Hepatocyte (in vitro differentiated cells): ENCODE measurements at regions not wholly inside any gene's neighbourhood (a gene's known extent, or its start where the extent isn't known, plus 50 kb on each side); places are given as distances from the start of the nearest gene placed in this dataset.
"Not testable (repeated sequence)": the region's sequence is repeated elsewhere in the genome, so short reads cannot be mapped to it uniquely, and the experiment has no call there.

ENCODE experiments used
- DNase-seq: peaks from one replicate; pipeline ENCODE4 v3.0.0-alpha.2; 2016; ENCODE audit warnings: low spot score
- H2AFZ ChIP-seq: fragments of 200-600 bp; sonication (generic); 2 replicates; pipeline ENCODE4 v1.6.0; 2016; ENCODE audit warnings: antibody characterized with exemption, mild to moderate bottlenecking
- H3K27ac ChIP-seq: fragments of 200-600 bp; sonication (generic); 2 replicates; pipeline ENCODE4 v1.5.1; 2016; ENCODE audit warnings: mild to moderate bottlenecking
- H3K27me3 ChIP-seq: fragments of 200-600 bp; sonication (generic); 2 replicates; pipeline ENCODE4 v1.6.1; 2016
- H3K36me3 ChIP-seq: fragments of 200-600 bp; sonication (generic); replicated peaks from 2 replicates; pipeline ENCODE4 v1.5.1; 2016; ENCODE audit warnings: low read depth; ENCODE audit not compliant: insufficient read depth
- H3K4me1 ChIP-seq: fragments of 200-600 bp; sonication (generic); 2 replicates; pipeline ENCODE4 v1.5.1; 2016; ENCODE audit warnings: mild to moderate bottlenecking, moderate library complexity; ENCODE audit not compliant: insufficient read depth
- H3K4me2 ChIP-seq: fragments of 200-600 bp; sonication (generic); 2 replicates; pipeline ENCODE4 v1.6.0; 2016
- H3K4me3 ChIP-seq: fragments of 200-600 bp; sonication (generic); 2 replicates; pipeline ENCODE4 v1.5.1; 2016; ENCODE audit warnings: mild to moderate bottlenecking
- H3K79me2 ChIP-seq: fragments of 200-600 bp; sonication (generic); 2 replicates; pipeline ENCODE4 v1.6.0; 2017; ENCODE audit warnings: mild to moderate bottlenecking
- H3K9me2 ChIP-seq: fragments of 200-600 bp; sonication (generic); replicated peaks from 2 replicates; pipeline ENCODE4 v1.6.0; 2017; ENCODE audit warnings: mild to moderate bottlenecking; ENCODE audit not compliant: insufficient read depth
- H3K9me3 ChIP-seq: fragments of 200-600 bp; sonication (generic); 2 replicates; pipeline ENCODE4 v1.5.1; 2016; ENCODE audit warnings: low read depth, mild to moderate bottlenecking
- H4K20me1 ChIP-seq: fragments of 200-600 bp; sonication (generic); 2 replicates; pipeline ENCODE4 v1.6.0; 2016; ENCODE audit warnings: mild to moderate bottlenecking; ENCODE audit not compliant: insufficient read depth, poor library complexity, severe bottlenecking
- CTCF ChIP-seq: fragments of 200-600 bp; sonication (generic); IDR thresholded peaks from 2 replicates; pipeline ENCODE4 v1.5.1; 2016; ENCODE audit warnings: antibody characterized with exemption, mild to moderate bottlenecking; ENCODE audit not compliant: poor library complexity
- EZH2 ChIP-seq: fragments of 200-600 bp; sonication (generic); IDR thresholded peaks from 2 replicates; pipeline ENCODE4 v1.6.1; 2016; ENCODE audit warnings: antibody characterized with exemption, mild to moderate bottlenecking, borderline replicate concordance
- EZH2phosphoT487 ChIP-seq: fragments of 200-600 bp; sonication (generic); IDR thresholded peaks from one replicate; pipeline ENCODE4 v1.6.1; 2018; ENCODE audit warnings: antibody characterized with exemption, mild to moderate bottlenecking, low read depth, moderate library complexity; ENCODE audit not compliant: unreplicated experiment, severe bottlenecking
- WGBS: methylation state at CpG from one replicate; pipeline ENCODE4 v1.1.6; 2016; ENCODE audit warnings: low lambda C conversion rate; ENCODE audit errors: missing lambda C conversion rate; 5-methylcytosine and 5-hydroxymethylcytosine counted together

GRCh38 chr2:16066261-16067036, 126.1 kb downstream of the MYCN start:
- no peak overlapping the region for H3K27ac ChIP-seq
- no peaks in the 10 kb centered on the region for H3K9me2 ChIP-seq
- H2AFZ ChIP-seq = no peak overlapping the region
- H3K4me3 ChIP-seq = no peak overlapping the region
- no peaks in the 10 kb centered on the region for H4K20me1 ChIP-seq
- TF ChIP-seq EZH2phosphoT487 (no peak), EZH2 (no peak), CTCF (no peak)
- H3K27me3 ChIP-seq = no peaks in the 10 kb centered on the region
- 80% methylated on average over 4 of the region's 4 CpGs for WGBS
- no peaks in the 10 kb centered on the region for H3K36me3 ChIP-seq
- peaks cover 33% of the 10 kb centered on the region for H3K4me1 ChIP-seq
- H3K79me2 ChIP-seq = no peaks in the 10 kb centered on the region
- H3K9me3 ChIP-seq = no peaks in the 10 kb centered on the region
- H3K4me2 ChIP-seq = no peak overlapping the region
- DNase-seq = no peak

- H2AFZ ChIP-seq, H3K9me2 ChIP-seq, DNase-seq, H4K20me1 ChIP-seq, H3K27me3 ChIP-seq, H3K9me3 ChIP-seq, H3K36me3 ChIP-seq, H3K4me3 ChIP-seq, H3K4me2 ChIP-seq, H3K27ac ChIP-seq, H3K79me2 ChIP-seq: not testable (repeated sequence)
- WGBS = 78% methylated on average over 4 of the region's 4 CpGs
- H3K4me1 ChIP-seq = peaks cover 26% of the 10 kb centered on the region
Measured at GRCh38 chr2:16065272-16066069, 125.1 kb downstream of the MYCN start.

- no peaks in the 10 kb centered on the region for H3K9me3 ChIP-seq
- no peaks in the 10 kb centered on the region for H3K27me3 ChIP-seq
- DNase-seq = no peak
- TF ChIP-seq EZH2phosphoT487 = no peak
- no peak for TF ChIP-seq EZH2
- no peak overlapping the region for H3K27ac ChIP-seq
- no peaks in the 10 kb centered on the region for H3K79me2 ChIP-seq
- H3K4me2 ChIP-seq = no peak overlapping the region
- H3K36me3 ChIP-seq = no peaks in the 10 kb centered on the region
- no peaks in the 10 kb centered on the region for H4K20me1 ChIP-seq
- no peak overlapping the region for H3K4me3 ChIP-seq
- no peaks in the 10 kb centered on the region for H3K9me2 ChIP-seq
- H2AFZ ChIP-seq = no peak overlapping the region
- peaks cover 18% of the 10 kb centered on the region for H3K4me1 ChIP-seq
- WGBS = 90% methylated on average over 2 of the region's 2 CpGs
Measured at GRCh38 chr2:16064745-16065144, 124.4 kb downstream of the MYCN start.

GRCh38 chr2:16063955-16064633, 123.7 kb downstream of the MYCN start:
- DNase-seq = no peak
- no peaks in the 10 kb centered on the region for H3K27me3 ChIP-seq
- peaks cover 14% of the 10 kb centered on the region for H3K4me1 ChIP-seq
- no peaks in the 10 kb centered on the region for H3K36me3 ChIP-seq
- no peaks in the 10 kb centered on the region for H4K20me1 ChIP-seq
- no peak overlapping the region for H3K4me2 ChIP-seq
- H3K27ac ChIP-seq = no peak overlapping the region
- whole genome bisulfite sequencing = 94% methylated on average over 4 of the region's 4 CpGs
- H2AFZ ChIP-seq = no peak overlapping the region
- no peak for TF ChIP-seq EZH2
- no peak for TF ChIP-seq EZH2phosphoT487
- no peak for TF ChIP-seq CTCF
- no peaks in the 10 kb centered on the region for H3K9me2 ChIP-seq
- H3K79me2 ChIP-seq = no peaks in the 10 kb centered on the region
- no peaks in the 10 kb centered on the region for H3K9me3 ChIP-seq
- H3K4me3 ChIP-seq = no peak overlapping the region
